T-helper 2 cell (primary cell): ENCODE measurements at regions not wholly inside any gene's neighbourhood (a gene's known extent, or its start where the extent isn't known, plus 50 kb on each side); places are given as distances from the start of the nearest gene placed in this dataset.
A peak's percentile ranks its signal among the peaks of the same experiment; 100 is the strongest.

ENCODE experiments used
- DNase-seq, 5 experiments: peaks; one replicate each; pipeline versions ENCODE4 v3.0.0 to v3.0.0-alpha.2; 2012 to 2022

GRCh38 chr18:22678486-22678885, 254.6 kb upstream of the RBBP8 start:
- DNase-seq, result no peak

- no peak for DNase-seq
Measured at GRCh38 chr18:22680944-22681343, 252.2 kb upstream of the RBBP8 start.

DNA sequence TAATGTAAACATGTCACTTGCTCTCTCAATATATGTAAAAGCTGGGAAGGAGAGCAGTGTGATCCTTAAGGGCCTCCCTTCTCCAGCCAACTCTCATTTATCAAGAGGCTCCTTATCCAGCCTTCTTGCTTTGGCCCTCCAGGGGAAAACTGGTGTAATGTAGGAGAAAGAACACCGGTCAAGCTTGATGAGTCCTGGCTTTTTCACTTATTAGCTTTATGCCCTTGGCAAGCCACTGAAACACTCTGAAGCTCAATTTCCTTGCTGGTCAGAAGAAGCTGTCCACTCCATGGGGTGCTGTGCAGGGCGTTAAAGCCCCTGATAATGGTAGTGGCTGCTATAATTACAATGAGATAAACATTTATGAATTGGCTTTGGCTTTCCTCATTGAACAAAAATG, 251.2 kb upstream of the RBBP8 start:
- DNase-seq, result no peak

DNA sequence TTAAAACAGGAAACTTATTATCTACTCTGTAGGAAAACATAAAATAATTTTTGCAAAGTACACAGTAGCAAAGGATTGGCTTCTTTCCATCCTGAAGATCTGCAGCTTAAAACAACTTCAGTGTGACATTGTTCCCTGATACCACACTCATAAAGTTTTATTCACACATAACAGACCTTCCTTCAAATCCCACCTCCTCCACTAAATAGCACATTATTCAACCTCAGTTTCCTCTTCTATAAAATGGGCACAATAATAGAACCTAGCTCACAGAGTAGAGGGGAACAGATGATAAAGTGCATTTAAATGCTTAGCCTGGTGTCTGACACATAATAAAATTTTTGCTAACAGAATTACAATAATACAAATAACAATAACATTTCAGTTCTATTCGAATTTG, 250.4 kb upstream of the RBBP8 start:
- DNase-seq, result no peak

DNA sequence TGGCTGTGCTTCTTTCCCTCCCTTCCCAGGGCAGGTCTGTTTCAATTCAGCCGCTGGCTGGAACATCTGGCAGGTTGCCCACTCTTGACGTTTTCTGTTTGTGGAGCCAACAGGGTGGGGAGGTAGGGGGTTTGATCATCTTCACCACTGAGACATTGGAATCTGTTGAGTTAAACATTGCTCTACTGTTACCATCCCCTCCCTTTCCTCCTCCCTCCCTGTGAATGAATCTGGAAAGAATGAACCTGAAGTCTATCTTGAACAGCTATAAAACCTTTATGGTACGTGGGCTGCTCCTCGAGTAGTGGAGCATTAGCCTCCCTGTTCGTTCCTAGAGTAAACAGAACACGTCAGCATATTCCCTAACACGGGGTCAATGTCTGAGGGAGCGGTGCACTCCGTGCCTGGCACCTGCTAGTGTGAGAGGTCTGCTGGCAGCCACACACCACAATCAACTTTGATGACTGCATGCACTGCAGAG, 249.9 kb upstream of the RBBP8 start:
- DNase-seq, result no peak

GRCh38 chr18:22683786-22684185, 249.3 kb upstream of the RBBP8 start:
- DNase-seq, result no peak

DNA sequence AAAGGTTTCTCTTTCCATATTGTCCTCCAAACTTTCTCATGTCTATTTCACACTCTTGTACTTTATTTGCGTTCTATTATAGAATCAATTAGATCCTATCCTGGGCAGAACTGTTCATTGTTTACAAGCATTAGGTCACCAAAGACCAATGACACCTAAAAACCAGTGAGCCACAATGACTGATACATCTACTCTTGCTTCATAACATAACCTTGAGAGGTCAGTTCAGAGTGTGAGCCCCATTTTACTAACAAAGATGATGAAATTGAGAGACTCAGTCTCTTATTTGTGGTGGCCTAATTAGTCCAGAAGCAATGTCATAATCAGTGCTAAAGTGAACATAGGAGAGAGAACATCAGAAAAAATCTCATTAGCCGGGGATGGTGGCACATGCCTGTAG, 248.9 kb upstream of the RBBP8 start:
- DNase-seq, result no peak

DNA sequence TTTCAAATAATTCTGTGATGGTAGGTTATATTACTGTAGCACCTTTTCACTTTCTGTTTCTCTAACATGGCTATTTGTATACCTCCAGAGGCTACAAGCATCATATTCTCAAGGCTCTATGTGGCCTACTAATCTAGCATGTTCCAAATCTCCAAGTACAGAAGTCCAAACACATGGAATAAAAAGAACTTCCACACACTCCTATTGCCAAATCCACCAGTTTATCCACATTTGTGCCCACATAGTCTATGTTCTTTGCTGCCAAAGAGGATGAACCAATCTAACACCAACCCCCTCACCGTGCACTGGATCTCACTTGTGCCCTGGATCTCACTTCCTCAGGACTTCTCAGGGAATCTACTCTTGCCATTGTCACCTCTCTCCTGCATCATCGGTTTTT, 247.3 kb upstream of the RBBP8 start:
- DNase-seq, result no peak

GRCh38 chr18:22687892-22688680, 245.0 kb upstream of the RBBP8 start:
- DNase-seq, result no peak

DNA sequence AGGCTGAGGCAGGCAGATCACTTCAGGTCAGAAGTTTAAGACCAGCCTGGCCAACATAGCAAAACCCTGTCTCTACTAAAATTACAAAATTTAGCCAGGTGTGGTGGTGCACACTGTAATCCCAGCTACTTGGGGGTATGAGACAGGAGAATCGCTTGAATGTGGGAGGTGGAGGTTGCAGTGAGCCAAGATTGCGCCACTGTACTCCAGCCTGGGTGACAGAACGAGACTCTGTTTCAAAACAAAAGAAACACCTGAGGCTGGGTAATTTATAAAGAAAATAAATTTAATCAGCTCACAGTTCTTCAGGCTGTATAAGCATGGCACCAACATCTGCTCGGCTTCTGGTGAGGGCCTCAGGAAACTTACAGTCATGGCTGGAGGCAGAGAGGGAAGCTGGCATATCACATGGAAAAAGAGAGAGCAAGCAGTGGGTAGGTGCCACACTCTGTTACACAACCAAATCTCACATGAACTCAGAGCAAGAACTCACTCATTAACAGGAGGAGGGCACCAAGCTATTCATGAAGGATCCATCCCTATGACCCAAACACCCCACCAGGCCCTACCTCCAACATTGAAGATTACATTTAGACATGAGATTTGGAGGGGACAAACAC, 244.1 kb upstream of the RBBP8 start:
- DNase-seq, result no peak

- DNase-seq, result no peak
Measured at GRCh38 chr18:22689712-22690111, 243.4 kb upstream of the RBBP8 start.

DNA sequence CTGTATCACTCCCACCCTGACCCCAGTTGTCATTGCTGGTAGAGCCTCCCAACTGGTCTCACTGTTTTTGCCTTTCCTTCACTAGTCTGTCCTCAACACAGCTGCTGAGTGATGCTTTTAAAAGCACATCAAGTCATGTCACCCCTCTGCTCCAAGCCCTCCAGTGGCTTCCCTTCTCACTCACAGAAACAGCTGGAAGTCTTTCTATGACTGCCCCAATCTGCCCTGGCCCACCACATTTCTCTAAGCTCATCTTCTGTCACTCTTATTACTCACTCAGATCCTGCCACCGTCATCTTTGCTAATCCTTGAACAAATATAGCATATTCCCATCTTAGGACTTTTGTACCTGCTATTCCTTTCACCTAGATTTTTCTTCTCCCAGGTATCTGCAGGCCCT, 242.6 kb upstream of the RBBP8 start:
- DNase-seq, result no peak

- no peak for DNase-seq
Measured at GRCh38 chr18:22691946-22692710, 241.0 kb upstream of the RBBP8 start.

DNA sequence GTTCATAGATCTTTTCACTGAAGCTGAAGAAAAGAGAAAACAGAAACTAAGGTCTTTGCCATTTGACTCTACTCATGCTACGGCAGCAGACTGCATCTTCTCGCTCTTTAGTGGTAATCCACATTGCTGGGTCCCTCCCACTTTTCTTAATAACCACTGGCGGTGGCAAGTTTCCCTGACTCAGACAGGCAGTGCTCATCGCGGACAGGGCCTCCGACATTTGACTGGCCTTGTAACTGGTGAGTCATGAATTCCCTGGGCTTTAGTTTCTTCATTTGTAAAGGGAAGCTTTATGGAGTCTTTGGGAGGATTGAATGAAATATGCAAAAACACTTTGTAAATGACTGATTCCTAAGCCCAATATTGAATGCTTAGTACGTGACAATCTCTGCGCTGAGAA, 238.2 kb upstream of the RBBP8 start:
- no peak for DNase-seq

- DNase-seq, result no peak
Measured at GRCh38 chr18:22695674-22696073, 237.5 kb upstream of the RBBP8 start.

- DNase-seq, result no peak
Measured at GRCh38 chr18:22697561-22697960, 235.6 kb upstream of the RBBP8 start.

- no peak for DNase-seq
Measured at GRCh38 chr18:22698711-22699110, 234.4 kb upstream of the RBBP8 start.

DNA sequence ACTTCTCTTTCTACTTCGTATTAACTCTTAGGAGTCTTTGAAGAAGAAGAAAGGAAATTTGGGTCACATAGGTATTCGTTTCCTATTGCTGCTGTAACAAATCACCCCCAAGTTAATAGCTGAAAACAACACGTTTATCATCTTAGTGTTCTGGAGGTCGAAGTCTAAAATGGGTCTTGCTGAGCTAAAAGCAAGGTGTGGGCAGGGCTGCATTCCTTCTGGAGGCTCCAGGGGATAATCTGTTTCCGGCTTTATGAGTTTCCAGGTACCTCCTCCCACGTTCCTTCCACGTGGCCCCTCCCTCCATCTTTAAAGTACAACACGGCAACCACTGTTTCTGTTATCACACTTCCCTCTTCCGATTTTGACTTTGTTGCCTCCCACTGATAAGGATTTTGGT, 233.5 kb upstream of the RBBP8 start:
- DNase-seq, result no peak

DNA sequence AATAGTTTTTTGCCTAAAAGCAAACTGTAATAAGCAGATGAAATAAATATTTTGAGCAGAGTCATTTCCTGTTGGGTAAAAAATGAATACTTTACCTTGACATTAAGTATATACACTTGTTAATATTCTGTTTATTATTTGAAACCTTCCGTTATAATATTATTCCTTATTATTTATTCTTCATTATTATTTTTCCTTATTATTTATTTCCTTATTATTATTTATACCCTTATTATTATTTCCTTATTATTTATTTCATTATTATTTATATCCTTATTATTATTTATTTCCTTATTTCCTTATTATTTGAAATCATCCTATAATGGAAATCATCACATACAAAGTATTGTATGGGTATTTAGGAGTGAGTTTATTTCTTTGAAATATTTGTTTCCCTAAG, 232.2 kb upstream of the RBBP8 start:
- DNase-seq, result no peak

DNA sequence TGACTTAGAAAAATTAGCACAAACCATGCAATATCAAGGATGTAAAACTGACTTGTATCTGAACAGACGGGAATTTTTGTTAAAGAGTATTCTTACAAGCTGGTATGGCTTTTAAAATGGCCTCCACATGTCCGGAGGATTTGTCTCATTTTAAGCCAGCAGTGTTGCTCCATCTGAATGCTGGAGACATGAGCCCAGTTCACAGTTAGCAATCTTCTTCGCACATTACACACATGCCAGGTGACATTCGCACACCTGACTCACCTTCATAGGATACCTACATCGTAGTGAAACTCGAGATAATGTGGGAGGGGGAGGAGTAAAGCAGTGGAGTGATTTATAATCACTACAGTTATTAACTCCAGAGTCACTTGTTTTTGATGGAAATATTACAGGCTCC, 231.8 kb upstream of the RBBP8 start:
- DNase-seq, result no peak

GRCh38 chr18:22701795-22702194, 231.3 kb upstream of the RBBP8 start:
- DNase-seq, result no peak

DNA sequence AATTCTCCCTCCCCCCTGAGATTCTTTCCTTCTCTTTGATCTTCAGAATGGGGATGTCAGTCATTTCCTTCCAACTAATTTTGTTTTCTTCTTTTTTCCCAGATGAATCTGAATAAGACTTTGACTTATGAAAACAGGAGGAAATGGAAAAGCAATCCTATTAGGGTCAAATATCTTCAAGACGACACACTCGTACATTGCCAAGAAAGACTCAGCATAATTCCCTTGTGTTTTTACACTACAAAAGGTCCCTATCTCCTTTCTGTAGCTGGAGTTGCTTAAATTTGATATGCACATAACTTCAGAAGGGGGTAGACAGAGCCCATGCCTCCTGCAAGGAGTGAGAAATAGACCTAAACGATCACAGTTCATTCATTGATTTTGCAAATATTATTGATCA, 230.3 kb upstream of the RBBP8 start:
- DNase-seq, result no peak

- peak in 1 of 5 experiments; percentile 30 for DNase-seq
Measured at GRCh38 chr18:22703883-22704585, 229.1 kb upstream of the RBBP8 start.
